NCI-H460 (cell line): ENCODE measurements at regions not wholly inside any gene's neighbourhood (a gene's known extent, or its start where the extent isn't known, plus 50 kb on each side); places are given as distances from the start of the nearest gene placed in this dataset.
A peak's percentile ranks its signal among the peaks of the same experiment; 100 is the strongest.

Experiments used
- DNase-seq: peaks from one replicate; pipeline ENCODE4 v3.0.0-alpha.2; 2016; ENCODE audit warnings: low read depth; ENCODE audit errors: extremely low read depth

DNA sequence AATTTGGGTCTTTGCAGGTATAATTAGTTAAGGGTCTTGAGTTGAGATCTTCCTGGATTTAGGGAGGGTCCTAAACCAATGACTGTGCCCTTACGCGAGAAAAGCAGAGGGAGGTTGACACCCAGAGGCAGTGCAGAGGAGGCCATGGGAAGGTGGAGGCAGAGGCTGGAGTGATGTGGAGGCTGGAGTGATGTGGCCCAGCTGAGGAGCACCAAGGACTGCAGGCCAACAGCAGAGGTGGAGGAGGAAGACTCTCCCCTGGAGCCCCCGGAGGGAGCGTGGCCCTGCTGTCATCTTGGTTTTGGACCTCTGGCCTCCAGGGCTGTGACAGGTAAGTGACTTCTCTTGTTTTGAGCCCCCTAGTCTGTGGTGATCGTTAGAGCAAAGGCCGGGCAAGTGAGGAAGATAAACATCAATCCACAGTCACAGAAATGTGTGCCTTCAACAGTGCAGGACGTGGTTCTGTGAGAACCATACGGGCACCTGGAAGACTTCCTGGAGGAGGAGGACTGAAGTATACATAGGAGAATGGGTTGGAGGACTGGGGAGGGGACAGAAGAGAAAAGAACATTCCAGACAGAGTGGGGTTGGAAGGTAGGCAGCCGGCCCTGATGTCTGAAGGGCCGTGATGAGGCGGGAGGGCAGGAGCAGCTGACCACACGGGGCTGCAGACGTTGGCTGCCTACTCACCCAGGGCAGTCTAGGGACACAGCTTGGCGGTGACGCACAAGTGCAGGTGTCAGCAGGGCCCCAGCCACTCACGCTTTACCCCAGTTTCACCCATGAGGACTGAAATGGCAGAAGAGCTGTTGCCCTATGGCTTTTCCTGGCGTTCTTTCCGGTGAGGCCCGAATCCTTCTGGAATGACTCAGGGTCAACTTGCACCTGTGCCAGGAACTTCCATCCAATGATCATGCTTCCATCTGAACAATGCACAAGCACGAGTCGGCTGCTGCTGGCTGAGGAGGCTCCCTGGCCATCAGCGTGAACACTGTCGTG, 270.2 kb downstream of the CTTN start:
- no peak for DNase-seq

DNA sequence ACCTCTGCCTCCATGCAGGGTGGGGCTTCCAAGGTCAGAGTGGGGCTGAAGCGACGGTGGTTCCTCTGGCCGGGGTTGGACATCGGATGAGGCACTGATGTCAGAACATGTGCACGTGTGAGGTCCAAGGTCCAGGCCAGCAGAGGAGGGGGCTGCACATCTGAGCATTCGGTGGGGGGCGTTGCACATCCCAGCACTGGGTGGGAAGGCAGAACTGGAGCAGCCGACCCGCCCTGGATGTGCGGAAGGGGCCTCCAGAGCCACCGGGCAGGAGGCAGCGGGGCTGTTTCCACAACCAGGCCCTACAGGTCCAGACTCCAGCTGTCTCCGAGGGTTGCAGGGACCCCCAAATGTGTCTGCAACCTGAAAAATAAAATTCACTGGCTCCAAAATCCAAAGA, 271.0 kb downstream of the CTTN start:
- no peak for DNase-seq

GRCh38 chr11:70669871-70670675, 271.7 kb downstream of the CTTN start:
- no peak for DNase-seq

- DNase-seq: no peak
Measured at GRCh38 chr11:70670676-70671034, 272.3 kb downstream of the CTTN start.

DNA sequence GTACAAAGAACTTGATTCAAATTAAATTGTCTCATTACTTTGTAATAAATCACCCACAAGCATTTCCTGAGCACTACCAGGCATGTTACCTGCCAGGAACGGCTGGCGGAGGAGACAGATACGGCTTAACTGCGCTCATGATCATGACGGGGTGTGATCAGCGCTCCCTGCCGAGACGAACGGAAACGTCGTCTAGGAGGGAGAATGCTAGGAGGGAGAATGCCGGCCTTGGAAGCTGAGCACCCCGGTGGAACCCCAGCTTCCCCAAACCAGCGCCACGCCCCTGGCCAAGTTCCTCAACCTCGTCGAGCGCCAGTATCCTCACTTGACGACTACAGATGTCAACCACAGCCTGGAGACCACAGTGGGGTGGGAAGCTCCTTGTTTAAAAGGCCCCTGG, 272.8 kb downstream of the CTTN start:
- DNase-seq: no peak

GRCh38 chr11:70671611-70672010, 273.3 kb downstream of the CTTN start:
- DNase-seq: no peak

DNA sequence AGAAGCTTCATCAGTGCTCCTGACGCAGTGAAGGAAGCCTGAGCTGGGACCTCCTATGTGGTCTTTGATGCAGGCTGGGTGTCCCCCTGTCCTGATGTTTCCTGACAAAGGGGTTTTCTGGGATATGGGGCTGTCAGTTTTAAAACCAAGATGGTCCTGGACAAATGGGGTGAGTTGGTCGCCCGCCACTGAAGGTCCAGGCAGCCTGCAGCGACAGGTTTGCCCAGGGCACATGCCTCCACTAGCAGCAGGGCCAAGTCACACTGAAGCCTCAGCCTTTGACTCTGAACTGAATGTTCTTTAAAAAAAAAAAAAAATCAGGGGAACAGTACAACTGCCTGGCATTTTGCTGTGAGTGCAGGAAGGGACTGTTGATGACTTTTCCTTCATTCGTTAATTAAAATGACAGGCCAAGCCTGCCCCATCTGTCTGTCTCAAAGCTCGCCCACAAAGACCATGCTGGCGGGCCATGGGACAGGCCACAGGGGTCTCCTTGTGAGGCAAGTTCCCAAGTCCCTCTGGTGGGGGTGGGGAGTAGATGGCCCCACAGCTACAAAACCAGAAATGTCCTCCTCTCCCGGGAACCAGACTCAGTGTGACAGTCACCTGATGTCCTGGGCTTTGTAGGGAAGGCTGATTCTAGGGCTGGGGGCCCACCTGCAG, 274.8 kb downstream of the CTTN start:
- no peak for DNase-seq

DNA sequence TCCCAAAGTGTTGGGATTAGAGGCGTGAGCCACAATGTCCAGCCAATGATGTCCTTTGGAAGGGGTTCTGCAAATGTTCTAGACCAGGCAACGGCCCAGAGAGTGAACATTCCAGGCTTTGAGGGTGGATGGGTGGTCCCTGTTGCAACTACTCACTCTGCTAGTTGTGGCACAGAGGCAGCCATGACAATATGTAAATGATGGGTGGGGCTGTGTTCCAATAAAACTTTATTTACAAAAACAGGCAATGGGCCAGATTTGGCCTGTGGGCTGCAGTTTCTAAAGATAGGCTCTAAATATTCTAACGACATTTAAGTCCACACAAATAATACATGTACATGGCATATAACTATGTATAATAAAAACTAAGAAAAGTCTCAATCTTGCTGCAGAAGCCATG, 276.3 kb downstream of the CTTN start:
- no peak for DNase-seq

DNA sequence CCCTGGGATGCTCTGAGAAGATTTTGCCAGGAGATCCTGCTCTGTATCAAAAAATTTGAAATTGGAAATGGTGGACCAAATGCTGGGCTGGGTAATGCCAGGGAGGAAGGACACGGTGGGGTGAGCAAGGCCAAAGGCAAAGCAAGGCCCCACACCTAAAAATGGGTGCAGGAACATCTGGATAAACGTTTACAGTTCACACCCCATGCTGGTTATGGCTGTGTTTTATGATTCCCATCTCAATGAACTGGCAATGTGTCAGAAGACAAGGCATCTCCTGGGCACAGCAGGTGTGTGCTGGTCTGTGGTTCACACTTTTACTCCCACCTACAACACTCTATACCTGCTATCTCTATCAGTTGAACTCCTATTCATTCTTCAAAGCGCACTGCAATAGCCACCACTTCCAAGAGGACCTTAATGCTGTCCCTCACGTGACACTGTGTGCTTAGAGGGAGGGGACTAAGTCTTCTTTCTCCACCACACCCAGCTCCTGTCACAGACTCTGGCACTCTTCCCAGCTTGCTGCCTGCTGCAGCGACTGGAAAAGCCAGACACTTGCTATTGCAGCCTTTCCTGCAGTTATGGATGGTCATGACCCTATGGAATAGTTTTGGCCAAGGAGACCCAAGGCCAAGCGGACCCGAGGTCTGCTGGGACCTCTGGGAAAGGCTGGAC, 277.5 kb downstream of the CTTN start:
- DNase-seq: peak; percentile 3

GRCh38 chr11:70677232-70677916, 279.0 kb downstream of the CTTN start:
- DNase-seq: no peak

- no peak for DNase-seq
Measured at GRCh38 chr11:70678931-70679900, 280.9 kb downstream of the CTTN start.

DNA sequence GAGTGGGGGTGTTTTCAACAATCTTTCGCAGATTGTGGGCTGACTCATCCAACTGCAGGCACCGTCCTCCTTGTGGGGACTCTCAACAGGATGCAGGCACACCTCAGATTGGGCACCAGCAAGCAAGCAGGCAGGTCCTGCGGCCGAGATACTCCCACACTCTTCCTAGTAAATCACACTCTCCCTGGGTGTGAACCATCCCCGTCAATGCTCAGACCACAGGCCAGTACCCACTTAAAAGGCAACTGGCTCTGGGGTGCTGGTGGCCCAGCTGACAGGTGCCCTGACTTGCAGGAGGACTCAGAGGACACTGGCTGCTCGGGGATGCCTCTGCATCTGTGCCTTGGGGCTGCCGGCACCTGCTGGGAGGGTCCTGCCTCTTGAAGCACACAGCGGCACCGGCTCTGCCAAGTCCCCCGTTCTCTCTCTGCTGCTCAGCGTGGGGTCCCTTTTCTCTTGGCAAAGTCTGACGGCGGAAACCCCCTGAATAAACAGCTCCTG, 282.5 kb downstream of the CTTN start:
- no peak for DNase-seq

- DNase-seq: no peak
Measured at GRCh38 chr11:70682056-70682455, 283.7 kb downstream of the CTTN start.

DNA sequence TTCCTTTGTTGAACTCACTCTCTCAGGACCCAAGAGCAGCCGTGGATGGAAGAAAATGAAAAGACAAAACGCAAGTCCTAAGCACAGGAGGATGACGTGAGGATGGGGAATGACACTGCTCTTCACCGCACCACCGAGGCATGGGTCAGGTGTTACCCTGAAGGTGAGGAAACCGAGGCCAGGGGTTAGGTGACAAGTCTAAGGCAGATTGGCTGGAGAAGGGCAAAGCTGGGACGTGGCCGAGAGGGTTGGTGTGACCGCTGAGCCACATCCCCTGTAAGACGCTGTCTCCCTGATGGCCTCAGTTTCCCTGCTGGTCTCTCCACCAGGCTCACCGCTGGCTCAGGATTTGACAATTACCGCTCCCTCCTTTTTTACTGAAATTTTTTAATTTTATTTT, 284.4 kb downstream of the CTTN start:
- no peak for DNase-seq

- no peak for DNase-seq
Measured at GRCh38 chr11:70687716-70688115, 289.4 kb downstream of the CTTN start.

DNA sequence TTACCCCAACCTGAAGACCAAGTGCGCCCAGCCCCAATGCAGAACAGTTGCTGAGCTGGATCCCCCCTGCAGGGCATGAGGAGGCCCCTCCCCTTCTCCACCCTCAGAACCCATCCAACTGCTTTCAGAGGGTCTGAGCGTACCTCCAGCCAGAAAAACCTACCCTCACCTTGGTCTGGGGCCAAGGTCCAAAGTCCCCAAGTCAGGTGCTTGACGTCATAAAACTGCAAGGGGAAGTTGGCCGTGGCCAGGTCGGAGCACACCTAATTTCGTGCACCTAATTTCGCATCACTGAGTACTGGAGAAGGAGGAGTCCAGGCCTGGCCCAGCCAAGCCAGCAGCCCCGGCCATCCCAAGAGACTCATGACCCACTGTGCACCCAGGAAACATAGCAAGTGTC, 289.8 kb downstream of the CTTN start:
- no peak for DNase-seq

GRCh38 chr11:70689764-70690163, 291.4 kb downstream of the CTTN start:
- no peak for DNase-seq

- no peak for DNase-seq
Measured at GRCh38 chr11:70692131-70692530, 293.8 kb downstream of the CTTN start.

GRCh38 chr11:70694371-70694770, 296.0 kb downstream of the CTTN start:
- no peak for DNase-seq
